NCI-H2171 treated with DMSO at 0.1 percent for 48 hours (cell line): ENCODE measurements at regions not wholly inside any gene's neighbourhood (a gene's known extent, or its start where the extent isn't known, plus 50 kb on each side); places are given as distances from the start of the nearest gene placed in this dataset.
"Not testable (repeated sequence)": the region's sequence is repeated elsewhere in the genome, so short reads cannot be mapped to it uniquely, and the experiment has no call there.

Source experiments
- DNase-seq: peaks from one replicate; lab custom pipeline; 2025; lab: John Stamatoyannopoulos, UW

- DNase-seq: no peak
These were observed 59.7 kb downstream of the HMGB3 start for GRCh38 chrX:151042842-151043241.

GRCh38 chrX:151066373-151066772, 83.2 kb downstream of the HMGB3 start:
- DNase-seq: not testable (repeated sequence)

DNA sequence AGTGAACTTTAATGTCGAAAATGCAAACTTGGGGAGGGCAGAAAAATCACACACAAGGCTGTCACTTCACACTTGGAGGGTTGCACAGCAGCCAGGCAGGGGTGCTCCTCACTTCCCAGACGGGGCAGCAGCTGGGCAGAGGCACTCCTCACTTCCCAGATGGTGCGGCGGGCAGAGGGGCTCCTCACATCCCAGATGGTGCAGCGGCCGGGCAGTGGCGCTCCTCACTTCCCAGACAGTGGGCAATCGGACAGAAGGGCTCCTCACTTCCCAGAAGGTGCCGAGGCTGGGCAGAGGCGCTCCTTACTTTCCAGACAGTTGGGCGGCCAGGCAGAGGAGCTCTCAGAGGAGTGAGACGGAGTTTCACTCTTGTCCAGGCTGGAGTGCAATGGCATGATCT, 90.6 kb downstream of the HMGB3 start:
- DNase-seq: no peak

DNA sequence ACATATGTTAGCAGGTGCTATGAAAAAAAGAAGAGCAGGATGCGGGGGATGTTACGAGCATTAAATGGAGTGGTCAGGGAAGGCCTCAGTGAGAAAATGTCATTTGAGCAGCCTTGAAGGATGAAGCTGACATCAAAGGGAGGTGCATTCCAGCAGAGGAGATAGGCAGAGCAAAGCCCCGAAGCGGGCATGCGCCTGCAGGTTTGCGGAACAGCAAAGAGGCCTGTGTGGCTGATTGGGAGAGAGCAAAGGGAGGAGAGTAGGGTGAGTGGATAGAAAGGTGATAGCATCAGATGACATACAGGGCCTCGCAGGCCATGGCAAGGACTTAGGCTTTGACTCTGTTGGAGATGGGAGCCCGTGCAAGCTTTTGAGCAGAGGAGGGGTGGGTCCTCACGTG, 95.4 kb upstream of the GPR50 start:
- no peak for DNase-seq

DNA sequence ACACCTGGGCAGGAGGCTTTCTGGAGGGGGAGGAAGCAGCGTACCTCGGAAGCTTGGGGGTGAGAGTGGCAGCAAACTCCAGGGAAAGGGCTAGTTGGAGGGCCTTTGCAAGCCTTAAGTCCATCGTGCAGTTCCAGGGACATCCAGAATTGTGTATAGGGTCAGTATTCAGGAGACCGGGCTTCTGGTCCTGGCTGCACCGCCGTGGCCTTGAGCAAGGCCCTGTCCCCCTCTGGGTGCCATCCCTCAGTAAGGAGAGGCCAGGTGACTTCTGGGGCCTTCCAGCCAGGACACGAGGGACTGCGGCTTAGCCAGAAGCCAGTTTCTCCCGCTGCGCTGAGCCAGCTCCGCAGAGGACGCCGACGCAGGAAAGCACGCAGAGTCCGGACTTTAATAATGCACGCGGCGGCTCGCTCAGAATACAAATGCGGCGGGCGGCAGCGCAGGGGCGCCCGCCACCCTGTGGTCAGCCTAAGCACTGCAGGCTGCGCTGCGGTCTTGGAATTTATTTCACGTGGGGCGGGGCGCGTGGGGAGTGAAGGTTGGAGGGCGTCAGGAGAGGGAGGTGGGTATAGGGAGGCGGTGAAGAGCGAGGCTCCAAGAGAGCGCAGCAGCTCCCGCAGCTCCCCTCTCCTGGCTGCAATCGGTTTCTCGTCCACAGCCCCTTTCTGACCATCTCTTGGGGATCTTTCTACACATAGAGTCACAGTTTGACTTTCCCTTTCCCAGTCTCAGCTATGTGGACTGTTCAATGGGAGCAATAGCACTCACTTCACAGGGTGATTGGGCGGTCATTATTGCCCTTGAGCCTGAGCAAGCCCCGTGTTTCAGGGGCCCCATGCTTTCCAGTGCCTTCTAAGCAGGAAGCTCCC, 94.1 kb upstream of the GPR50 start:
- peak; percentile 43 for DNase-seq

DNA sequence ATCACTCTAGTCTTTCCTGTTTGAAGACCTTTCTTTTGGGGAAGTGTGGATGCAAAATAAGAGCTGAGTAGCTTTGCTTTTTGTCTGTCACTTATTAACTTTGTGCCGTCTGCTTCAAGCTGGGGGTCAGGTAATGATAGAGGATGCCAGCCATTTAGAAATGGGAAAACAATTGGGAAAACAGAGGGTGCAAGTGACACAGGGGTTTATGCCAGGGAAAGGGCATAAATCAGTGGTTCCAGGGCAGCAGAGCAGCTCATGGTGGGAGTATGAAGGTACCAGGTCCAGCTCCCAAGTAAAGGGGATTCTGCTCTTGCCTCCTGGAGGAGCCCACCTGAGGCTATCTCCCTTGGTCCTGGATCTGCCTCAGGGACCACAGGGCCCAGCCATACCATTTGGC, 91.9 kb upstream of the GPR50 start:
- no peak for DNase-seq

- no peak for DNase-seq
These were observed 91.2 kb upstream of the GPR50 start for GRCh38 chrX:151085207-151085606.

DNA sequence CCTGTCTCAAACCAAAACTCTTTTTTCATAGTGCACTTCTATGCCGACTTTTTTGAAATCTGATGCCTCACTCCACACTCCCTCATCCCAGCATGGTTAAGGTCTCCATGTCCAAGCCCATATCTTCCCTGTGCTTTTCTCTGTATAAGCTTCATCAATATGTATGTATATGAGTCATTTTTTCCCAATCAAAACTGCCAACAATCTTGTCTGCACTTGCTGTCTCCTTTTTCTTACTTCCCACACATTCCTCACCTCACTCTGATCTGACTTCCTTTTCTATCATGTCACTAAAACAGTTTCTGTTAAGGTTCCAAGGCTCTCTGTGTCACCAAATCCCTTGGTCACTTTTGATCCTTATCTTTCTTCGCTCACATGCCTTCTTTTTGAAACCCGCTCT, 88.2 kb upstream of the GPR50 start:
- no peak for DNase-seq

DNA sequence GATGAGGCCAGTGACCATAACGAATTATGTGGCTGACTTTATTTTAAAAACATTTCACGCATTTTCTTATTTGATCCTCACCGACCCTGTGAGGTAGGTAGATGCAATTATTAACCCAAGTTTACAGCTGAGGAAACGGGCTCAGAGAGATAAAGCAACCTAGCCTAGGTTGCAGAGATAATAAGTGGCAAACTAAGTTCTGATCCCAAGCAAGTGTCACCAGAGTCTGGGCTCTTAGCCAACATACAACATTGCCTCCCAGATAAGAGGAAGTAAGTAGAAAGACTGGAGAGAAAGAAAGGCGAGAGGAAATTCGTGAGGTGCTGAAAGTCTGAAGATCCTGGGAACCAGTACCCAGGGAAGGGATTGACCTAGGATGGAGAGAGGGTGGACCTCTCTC, 77.4 kb upstream of the GPR50 start:
- DNase-seq: no peak

- no peak for DNase-seq
These were observed 75.6 kb upstream of the GPR50 start for GRCh38 chrX:151100799-151101198.

GRCh38 chrX:151113200-151113599, 63.2 kb upstream of the GPR50 start:
- DNase-seq: not testable (repeated sequence)
